ENCODE measurements at regions not wholly inside any gene's neighbourhood (a gene's known extent, or its start where the extent isn't known, plus 50 kb on each side); places are given as distances from the start of the nearest gene placed in this dataset.

GRCh38 chr9:106059886-106060285 lies 365.5 kb downstream of the TMEM38B start:
- no peak for TF ChIP-seq POLR2AphosphoS5 (IDR thresholded peaks at IDR 0.05; ENCODE audit: low read depth, low read length)
- TF ChIP-seq REST (IDR thresholded peaks at IDR 0.05; ENCODE audit: insufficient read depth in 1 of 2, low read depth in 2 of 2, low read length in 2 of 2) = no peak
- TF ChIP-seq TAF1 (IDR thresholded peaks at IDR 0.05; ENCODE audit: borderline replicate concordance, insufficient read depth, low read length) = no peak
- TF ChIP-seq SIN3A (IDR thresholded peaks at IDR 0.05; ENCODE audit: borderline replicate concordance, insufficient read depth, low read length) = no peak
- TF ChIP-seq FOXP2 (optimal IDR thresholded peaks at IDR 0.05; ENCODE audit: borderline replicate concordance, extremely low read depth, extremely low read length, insufficient read depth) = no peak

Measured in PFSK-1 (cell line).